ENCODE measurements at regions not wholly inside any gene's neighbourhood (a gene's known extent, or its start where the extent isn't known, plus 50 kb on each side); places are given as distances from the start of the nearest gene placed in this dataset.
"Not testable (repeated sequence)": the region's sequence is repeated elsewhere in the genome, so short reads cannot be mapped to it uniquely, and the experiment has no call there.

DNA sequence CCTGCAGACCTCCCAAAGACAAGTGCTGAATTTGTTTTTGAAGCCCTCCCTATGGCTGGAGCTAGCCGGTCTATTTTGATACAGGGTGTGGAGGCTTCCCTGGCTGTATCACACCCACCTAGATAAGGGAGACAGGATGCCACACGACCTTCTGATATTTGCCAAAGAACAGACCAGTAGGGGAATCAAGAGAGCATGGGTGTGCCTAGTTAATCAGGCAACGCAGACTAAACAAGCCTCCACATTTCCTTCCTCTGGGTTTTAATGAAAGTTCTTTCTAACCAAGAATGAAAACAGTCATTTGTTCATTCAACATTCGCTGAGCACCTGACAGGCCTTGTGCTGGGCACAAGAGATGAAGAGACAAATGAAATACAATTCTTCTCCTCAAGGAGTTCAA lies 446.8 kb downstream of the PLPP3 start:
- H3K4me1 Mint-ChIP-seq (ENCODE audit: low read depth), result no peaks in the 10 kb centered on the region
- H3K27ac Mint-ChIP-seq, result no peak overlapping the region
- no peaks in the 10 kb centered on the region for H3K36me3 Mint-ChIP-seq (ENCODE audit: low read depth)
- no peak overlapping the region for H3K4me3 Mint-ChIP-seq
- H3K27me3 Mint-ChIP-seq (ENCODE audit: low read depth), result no peaks in the 10 kb centered on the region
- peaks cover 4% of the 10 kb centered on the region for H3K9me3 Mint-ChIP-seq

DNA sequence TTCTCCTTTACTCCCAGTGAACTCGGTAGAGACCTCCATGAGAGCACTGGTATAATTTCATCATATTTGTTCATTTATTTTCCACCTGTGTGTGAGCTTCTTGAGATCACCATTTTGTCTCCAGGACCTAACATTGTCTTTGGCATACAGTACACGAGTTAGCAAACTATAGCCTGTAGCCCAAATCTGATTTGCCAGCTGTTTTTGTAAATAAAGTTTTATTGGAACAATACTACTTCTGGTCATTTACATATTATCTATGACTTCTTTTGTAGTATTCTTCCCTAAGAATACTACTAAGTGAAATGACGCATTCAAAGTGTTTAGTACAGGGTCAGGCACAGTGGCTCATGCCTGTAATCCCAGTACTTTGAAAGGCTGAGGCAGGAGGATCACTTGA lies 449.5 kb downstream of the PLPP3 start:
- Mint-ChIP-seq H3K4me1 (ENCODE audit: low read depth) (no peaks in the 10 kb centered on the region), H3K9me3 (peaks cover 4% of the 10 kb centered on the region), H3K4me3 (no peak overlapping the region), H3K27ac (no peak overlapping the region), H3K36me3 (ENCODE audit: low read depth) (no peaks in the 10 kb centered on the region), H3K27me3 (ENCODE audit: low read depth) (no peaks in the 10 kb centered on the region)

DNA sequence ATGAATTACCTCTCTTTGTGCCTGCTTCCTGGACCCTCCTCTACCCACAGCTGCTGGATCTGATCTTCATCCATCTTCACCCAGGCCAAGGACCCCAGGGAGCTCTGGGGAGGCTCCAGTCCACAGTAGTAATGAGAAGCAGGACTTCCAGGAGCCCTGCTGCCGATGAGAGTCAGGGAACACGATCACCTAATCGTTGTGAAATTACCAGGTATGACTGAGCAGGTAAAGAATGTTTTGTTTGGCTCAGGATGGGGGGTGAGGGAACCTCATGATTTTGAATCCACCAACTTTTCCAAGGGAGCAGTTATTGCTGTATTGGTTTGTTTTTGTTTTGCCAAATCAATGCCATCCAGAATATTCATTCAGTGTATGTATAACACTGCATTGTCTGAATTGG lies 454.0 kb downstream of the PLPP3 start:
- H3K27me3 Mint-ChIP-seq (ENCODE audit: low read depth), result no peaks in the 10 kb centered on the region
- H3K27ac Mint-ChIP-seq, result no peak overlapping the region
- peaks cover 4% of the 10 kb centered on the region for H3K9me3 Mint-ChIP-seq
- no peaks in the 10 kb centered on the region for H3K36me3 Mint-ChIP-seq (ENCODE audit: low read depth)
- no peaks in the 10 kb centered on the region for H3K4me1 Mint-ChIP-seq (ENCODE audit: low read depth)
- H3K4me3 Mint-ChIP-seq, result no peak overlapping the region

DNA sequence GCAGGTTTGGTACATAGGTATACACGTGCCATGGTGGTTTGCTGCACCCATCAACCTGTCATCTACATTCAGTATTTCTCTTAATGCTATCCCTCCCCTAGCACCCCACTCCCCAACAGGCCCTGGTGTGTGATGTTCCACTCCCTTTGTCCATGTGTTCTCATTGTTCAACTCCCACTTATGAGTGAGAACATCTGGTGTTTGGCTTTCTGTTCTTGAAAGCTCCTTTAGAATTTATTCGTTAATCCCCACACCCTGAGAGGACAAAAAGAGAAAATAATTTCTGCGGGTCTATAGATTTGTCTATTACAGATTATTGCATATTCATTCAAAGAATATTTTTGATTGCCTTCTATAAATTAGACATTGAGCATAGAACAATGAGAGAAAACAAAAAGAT lies 455.5 kb downstream of the PLPP3 start:
- Mint-ChIP-seq H3K27me3 (ENCODE audit: low read depth) (no peaks in the 10 kb centered on the region), H3K27ac (no peak overlapping the region), H3K9me3 (no peaks in the 10 kb centered on the region), H3K4me3 (no peak overlapping the region), H3K4me1 (ENCODE audit: low read depth) (no peaks in the 10 kb centered on the region), H3K36me3 (ENCODE audit: low read depth) (no peaks in the 10 kb centered on the region)

DNA sequence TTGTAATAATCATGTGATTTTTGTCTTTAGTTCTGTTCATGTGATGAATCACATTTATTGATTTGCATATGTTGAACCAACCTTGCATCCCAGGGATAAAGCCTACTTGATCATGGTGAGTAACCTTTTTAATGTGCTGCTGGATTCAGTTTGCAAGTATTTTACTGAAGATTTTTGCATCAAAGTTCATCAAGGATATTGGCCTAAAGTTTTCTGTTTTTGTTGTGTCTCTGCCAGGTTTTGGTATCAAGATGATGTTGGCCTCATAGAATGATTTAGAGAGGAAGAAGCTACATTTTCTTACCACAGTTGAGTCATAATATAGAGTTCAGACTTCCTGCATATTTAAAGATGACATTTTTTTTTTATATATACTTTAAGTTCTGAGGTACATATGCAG lies 455.9 kb downstream of the PLPP3 start:
- Mint-ChIP-seq H3K4me1 (ENCODE audit: low read depth) (no peaks in the 10 kb centered on the region), H3K9me3 (no peaks in the 10 kb centered on the region), H3K4me3 (no peak overlapping the region), H3K27ac (no peak overlapping the region), H3K27me3 (ENCODE audit: low read depth) (no peaks in the 10 kb centered on the region), H3K36me3 (ENCODE audit: low read depth) (no peaks in the 10 kb centered on the region)

DNA sequence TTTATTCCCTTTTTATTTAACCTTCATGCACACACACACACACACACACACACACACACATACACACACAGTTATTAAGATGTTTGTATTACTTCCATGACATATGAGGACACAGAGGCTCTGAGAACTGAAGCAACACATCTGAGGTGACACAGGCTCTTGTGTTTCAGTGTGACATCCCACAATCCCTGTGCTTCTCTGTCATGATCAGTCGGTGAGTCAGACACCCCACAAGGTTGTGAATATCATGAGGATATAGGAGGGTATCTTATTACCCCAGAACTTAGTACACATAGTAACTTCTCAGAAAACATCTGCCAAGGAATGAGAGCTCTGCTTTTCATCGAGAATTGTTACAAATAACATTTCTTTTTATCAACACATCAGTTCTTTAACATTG lies 459.3 kb downstream of the PLPP3 start:
- Mint-ChIP-seq H3K9me3 (no peaks in the 10 kb centered on the region), H3K4me1 (ENCODE audit: low read depth) (no peaks in the 10 kb centered on the region), H3K4me3 (no peak overlapping the region), H3K27me3 (ENCODE audit: low read depth) (no peaks in the 10 kb centered on the region), H3K36me3 (ENCODE audit: low read depth) (no peaks in the 10 kb centered on the region), H3K27ac (no peak overlapping the region)

DNA sequence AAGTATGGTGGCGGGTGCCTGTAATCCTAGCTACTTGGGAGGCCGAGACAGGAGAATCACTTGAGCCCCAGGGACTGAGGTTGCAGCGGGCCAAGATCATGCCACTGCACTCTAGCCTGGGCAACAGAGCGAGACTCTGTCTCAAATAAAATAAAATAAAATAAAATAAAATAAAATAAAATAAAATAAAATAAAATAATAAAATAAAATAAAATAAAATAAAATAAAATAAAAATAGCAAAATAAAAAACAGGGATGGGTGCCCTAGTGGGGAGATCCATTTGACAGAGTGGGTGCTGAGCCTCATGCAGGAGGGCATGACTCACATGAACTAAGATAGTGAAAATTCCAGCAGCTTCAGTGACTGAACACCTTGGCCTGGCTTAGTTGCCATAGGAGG lies 460.7 kb downstream of the PLPP3 start:
- H3K4me1 Mint-ChIP-seq (ENCODE audit: low read depth); H3K27ac Mint-ChIP-seq; H3K9me3 Mint-ChIP-seq; H3K36me3 Mint-ChIP-seq (ENCODE audit: low read depth); H3K4me3 Mint-ChIP-seq; H3K27me3 Mint-ChIP-seq (ENCODE audit: low read depth): not testable (repeated sequence)

DNA sequence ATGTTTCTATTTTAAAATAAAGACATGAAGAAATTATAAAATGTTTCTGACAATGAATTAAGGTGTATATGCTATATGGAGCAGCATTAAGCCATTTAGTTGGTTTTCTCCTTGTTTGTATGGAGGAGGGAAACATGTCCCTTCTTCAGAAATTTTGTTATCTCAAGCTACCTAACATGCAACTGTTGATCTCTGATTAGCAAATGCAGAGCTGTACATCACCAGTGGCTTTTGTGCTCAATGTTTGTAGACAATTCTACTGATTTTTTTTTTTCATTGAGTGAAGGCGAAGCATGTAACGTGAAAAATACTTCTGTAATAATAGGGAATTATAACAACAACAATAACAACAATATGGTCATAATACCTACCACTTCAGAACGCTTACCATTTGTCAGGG lies 463.7 kb downstream of the PLPP3 start:
- Mint-ChIP-seq H3K27me3 (ENCODE audit: low read depth) (no peaks in the 10 kb centered on the region), H3K4me3 (no peak overlapping the region), H3K9me3 (no peaks in the 10 kb centered on the region), H3K36me3 (ENCODE audit: low read depth) (no peaks in the 10 kb centered on the region), H3K4me1 (ENCODE audit: low read depth) (no peaks in the 10 kb centered on the region), H3K27ac (no peak overlapping the region)

DNA sequence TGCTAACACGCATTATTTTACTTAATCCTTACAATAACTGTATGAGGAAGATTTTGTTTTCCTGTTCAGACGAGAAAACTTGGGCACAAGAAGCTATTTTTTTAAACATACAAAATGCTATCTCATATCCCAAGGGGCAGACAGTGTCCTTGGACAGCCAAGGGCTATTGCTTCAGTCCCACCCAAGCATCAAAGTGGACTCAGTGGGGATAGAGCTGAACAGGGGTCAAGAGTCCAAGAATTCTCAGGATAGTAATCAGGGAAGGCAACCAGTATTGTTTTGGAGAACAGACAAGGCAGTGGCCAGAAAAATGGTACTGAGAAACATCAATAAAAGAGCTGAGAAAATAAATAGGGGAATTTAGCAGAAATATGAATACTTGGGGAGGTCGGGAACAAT lies 465.7 kb downstream of the PLPP3 start:
- Mint-ChIP-seq H3K9me3 (no peaks in the 10 kb centered on the region), H3K27ac (no peak overlapping the region), H3K4me1 (ENCODE audit: low read depth) (no peaks in the 10 kb centered on the region), H3K36me3 (ENCODE audit: low read depth) (no peaks in the 10 kb centered on the region), H3K27me3 (ENCODE audit: low read depth) (no peaks in the 10 kb centered on the region), H3K4me3 (no peak overlapping the region)

DNA sequence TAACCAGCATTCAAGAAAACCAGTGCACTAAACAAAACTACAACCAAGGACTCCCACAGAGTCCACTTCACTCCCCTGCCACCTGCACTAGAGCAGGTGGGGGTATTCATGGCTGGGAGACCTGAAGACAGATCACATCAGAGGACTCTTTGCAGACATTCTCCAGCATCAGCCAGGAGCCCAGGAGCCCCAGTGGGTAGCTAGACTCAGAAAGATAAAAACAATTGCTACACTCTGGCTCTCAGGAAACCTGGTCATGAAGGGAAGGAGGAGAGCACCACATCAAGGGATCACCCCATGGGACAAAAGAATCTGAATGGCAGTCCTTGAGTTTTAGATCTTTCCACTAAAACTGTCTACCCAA lies 472.1 kb downstream of the PLPP3 start:
- no peak overlapping the region for H3K4me3 Mint-ChIP-seq
- H3K27ac Mint-ChIP-seq, result no peak overlapping the region
- no peaks in the 10 kb centered on the region for H3K27me3 Mint-ChIP-seq (ENCODE audit: low read depth)
- H3K9me3 Mint-ChIP-seq, result peaks cover 20% of the 10 kb centered on the region
- H3K4me1 Mint-ChIP-seq (ENCODE audit: low read depth), result no peaks in the 10 kb centered on the region
- no peaks in the 10 kb centered on the region for H3K36me3 Mint-ChIP-seq (ENCODE audit: low read depth)

DNA sequence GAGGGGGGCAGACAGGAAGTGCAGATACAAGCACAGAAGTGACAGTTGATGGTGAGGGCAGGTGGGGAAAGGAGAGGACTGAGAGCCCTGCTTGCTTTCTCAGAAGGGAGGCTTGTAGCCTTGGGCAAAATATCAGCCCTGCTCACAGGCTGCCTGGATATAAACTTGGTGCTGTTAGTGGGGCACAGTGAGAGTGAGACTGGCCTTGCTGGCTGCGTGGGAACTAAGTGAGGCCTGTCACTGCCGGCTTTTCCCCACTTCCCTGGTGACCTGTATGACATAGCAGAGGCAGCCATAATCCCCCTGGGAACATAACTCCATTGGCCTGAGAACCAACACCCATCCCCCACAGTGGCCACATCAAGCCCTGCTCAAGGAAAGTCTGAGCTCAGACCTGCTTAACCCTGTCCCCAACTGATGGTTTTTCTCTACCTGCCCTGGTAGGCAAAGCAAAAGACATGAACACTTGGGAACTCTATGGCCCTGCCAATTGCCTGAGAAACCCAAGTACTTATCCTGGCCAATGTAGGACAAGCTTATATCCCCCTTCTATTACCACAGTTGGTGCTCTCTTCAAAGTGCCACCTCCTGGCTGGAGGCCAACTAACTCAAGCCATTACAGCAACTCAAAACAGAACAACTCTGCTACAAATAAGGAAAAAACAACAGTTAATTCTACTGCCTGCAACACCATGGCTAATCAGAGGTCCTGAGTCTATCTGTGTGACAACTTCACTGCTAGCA lies 472.7 kb downstream of the PLPP3 start:
- H3K36me3 Mint-ChIP-seq (ENCODE audit: low read depth), result no peaks in the 10 kb centered on the region
- no peak overlapping the region for H3K4me3 Mint-ChIP-seq
- H3K27ac Mint-ChIP-seq, result no peak overlapping the region
- no peaks in the 10 kb centered on the region for H3K27me3 Mint-ChIP-seq (ENCODE audit: low read depth)
- peaks cover 20% of the 10 kb centered on the region for H3K9me3 Mint-ChIP-seq
- no peaks in the 10 kb centered on the region for H3K4me1 Mint-ChIP-seq (ENCODE audit: low read depth)

DNA sequence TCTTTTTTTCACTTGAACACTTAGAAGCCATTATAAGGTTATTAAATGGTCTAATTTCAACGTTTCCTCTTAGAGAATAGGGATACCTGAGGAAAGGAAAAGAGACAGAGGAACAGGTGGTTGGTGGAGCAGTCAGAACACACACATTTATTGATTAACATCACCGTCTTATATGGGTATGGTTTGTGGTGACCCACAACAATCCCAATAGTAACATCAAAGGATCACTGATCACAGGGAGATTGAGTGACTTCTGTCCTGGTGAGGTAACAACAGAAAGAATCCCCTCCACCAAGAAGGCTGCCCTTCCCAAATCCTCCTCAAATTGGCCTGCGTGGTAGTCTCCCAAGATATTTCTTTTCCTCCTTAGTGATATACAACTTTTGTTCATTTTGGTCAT lies 474.0 kb downstream of the PLPP3 start:
- H3K36me3 Mint-ChIP-seq (ENCODE audit: low read depth), result no peaks in the 10 kb centered on the region
- H3K9me3 Mint-ChIP-seq, result peaks cover 20% of the 10 kb centered on the region
- H3K4me3 Mint-ChIP-seq, result no peak overlapping the region
- H3K27me3 Mint-ChIP-seq (ENCODE audit: low read depth), result no peaks in the 10 kb centered on the region
- no peak overlapping the region for H3K27ac Mint-ChIP-seq
- H3K4me1 Mint-ChIP-seq (ENCODE audit: low read depth), result no peaks in the 10 kb centered on the region

DNA sequence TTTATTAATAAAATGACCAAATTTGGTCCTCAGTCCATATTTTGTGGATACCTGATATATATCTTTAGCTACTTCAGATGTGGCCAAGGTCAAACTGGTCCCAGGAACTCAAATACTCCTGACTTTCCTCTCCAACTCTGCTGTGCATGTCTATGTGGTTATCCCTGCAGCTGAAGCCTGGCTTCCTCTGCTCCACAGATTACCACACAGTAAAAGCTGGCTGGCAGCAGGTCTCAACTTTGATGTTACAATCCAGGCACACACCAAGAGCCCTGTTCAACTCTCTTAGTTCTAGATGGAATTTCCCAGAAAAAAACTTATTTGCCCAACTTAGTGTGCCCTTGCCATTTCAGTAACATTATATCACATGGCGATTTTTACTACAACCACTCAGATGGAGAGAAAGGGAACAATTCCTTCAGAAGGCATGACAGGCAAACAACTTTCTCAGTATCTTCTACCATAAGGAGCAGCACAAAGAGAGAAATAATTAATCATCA lies 479.5 kb downstream of the PLPP3 start:
- H3K27ac Mint-ChIP-seq, result no peak overlapping the region
- no peaks in the 10 kb centered on the region for H3K27me3 Mint-ChIP-seq (ENCODE audit: low read depth)
- peaks cover 4% of the 10 kb centered on the region for H3K9me3 Mint-ChIP-seq
- H3K4me1 Mint-ChIP-seq (ENCODE audit: low read depth), result no peaks in the 10 kb centered on the region
- H3K36me3 Mint-ChIP-seq (ENCODE audit: low read depth), result no peaks in the 10 kb centered on the region
- no peak overlapping the region for H3K4me3 Mint-ChIP-seq

DNA sequence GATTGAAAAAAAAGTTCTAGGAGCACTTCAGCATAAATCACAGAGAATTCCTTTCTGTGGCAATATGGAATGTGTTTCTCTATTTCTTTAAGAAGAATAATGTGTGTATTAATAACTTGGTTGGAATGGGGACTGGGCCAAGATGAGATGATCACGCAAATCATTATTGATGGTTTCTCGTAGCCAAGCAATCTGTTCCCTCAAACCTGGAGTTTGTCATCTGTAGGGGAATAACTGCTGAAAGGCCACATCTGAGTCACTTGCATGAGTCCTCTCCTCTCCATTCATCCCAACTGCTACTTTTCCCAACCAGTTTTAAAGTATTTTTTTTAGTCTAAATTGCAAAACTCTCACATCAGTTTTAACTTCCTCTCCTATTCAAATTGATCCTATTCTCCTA lies 480.4 kb downstream of the PLPP3 start:
- Mint-ChIP-seq H3K4me1 (ENCODE audit: low read depth) (no peaks in the 10 kb centered on the region), H3K27me3 (ENCODE audit: low read depth) (no peaks in the 10 kb centered on the region), H3K36me3 (ENCODE audit: low read depth) (no peaks in the 10 kb centered on the region), H3K4me3 (no peak overlapping the region), H3K27ac (no peak overlapping the region), H3K9me3 (peaks cover under 1% of the 10 kb centered on the region)

DNA sequence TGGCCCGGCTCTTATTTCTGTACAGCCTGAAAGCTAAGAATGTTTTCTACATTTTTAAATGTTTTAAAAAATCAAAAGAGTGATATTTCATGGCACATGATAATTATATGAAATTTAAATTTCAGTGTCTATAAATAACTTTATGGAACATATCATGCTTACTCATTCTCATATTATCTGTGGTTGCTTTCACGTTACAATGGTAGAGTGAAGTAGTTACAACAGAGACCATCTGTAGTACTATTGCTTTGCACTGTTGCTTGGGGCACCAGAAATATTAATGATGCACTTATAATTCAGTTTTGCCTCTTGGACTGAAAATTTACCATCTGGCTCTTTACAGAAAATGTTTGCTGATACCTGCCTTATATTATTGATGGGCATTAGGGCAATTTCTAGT lies 481.6 kb downstream of the PLPP3 start:
- Mint-ChIP-seq H3K27ac (no peak overlapping the region), H3K36me3 (ENCODE audit: low read depth) (no peaks in the 10 kb centered on the region), H3K4me3 (no peak overlapping the region), H3K9me3 (no peaks in the 10 kb centered on the region), H3K27me3 (ENCODE audit: low read depth) (no peaks in the 10 kb centered on the region), H3K4me1 (ENCODE audit: low read depth) (no peaks in the 10 kb centered on the region)

All from T-helper 1 cell treated with Interleukin-12 subunit alpha and Interleukin-12 subunit beta and Interleukin-4 antibody, amounts not matched to agents 30 μg/mL and 1 μg/mL, for 36 hours (primary cell).